HEK293 (cell line): ENCODE measurements at regions not wholly inside any gene's neighbourhood (a gene's known extent, or its start where the extent isn't known, plus 50 kb on each side); places are given as distances from the start of the nearest gene placed in this dataset.

ENCODE experiments used
- CTCF ChIP-seq: fragments of 450-650 bp; formaldehyde crosslinking; IDR thresholded peaks from 2 replicates; pipeline ENCODE4 v1.5.1; 2016; ENCODE audit warnings: missing biosample characterization, missing genetic modification characterization
- ZNF221 ChIP-seq: fragments of 450-650 bp; formaldehyde crosslinking; IDR thresholded peaks from 2 replicates; pipeline ENCODE4 v1.5.1; 2017; ENCODE audit warnings: missing biosample characterization, missing genetic modification characterization, borderline replicate concordance

- no peak for TF ChIP-seq ZNF221 (tag by site-specific recombination)
- no peak for TF ChIP-seq CTCF (tag by site-specific recombination)
Measured at GRCh38 chr2:57576983-57577382, 469.6 kb upstream of the VRK2 start.
